Activated B cell treated with CpG ODN at 0.5 μM for 24 hours (primary cell): ENCODE measurements at regions not wholly inside any gene's neighbourhood (a gene's known extent, or its start where the extent isn't known, plus 50 kb on each side); places are given as distances from the start of the nearest gene placed in this dataset.

Source experiments
- ATAC-seq: fragments of 200-7000 bp; cut with Tn5 transposase; one replicate; pipeline ENCODE4 v1.10.0; 2021; ENCODE audit warnings: low read depth, mild to moderate bottlenecking, moderate library complexity
- CTCF ChIA-PET: fragments of 350-600 bp; sonication (Branson Sonifier 250); formaldehyde crosslinking; loops from one replicate; lab custom pipeline; 2021; ENCODE audit warnings: antibody characterized with exemption; lab: Charles Lee
- POLR2A ChIA-PET: fragments of 350-600 bp; sonication (Branson Sonifier 250); formaldehyde crosslinking; loops from one replicate; lab custom pipeline; 2021; ENCODE audit warnings: antibody characterized with exemption; lab: Charles Lee
- DNase-seq: peaks from one replicate; pipeline ENCODE4 v3.0.0; 2022
- H3K27ac Mint-ChIP-seq: one replicate; pipeline ENCODE4 v1.8.0; 2020; ENCODE audit warnings: mixed read lengths
- H3K27me3 Mint-ChIP-seq: one replicate; pipeline ENCODE4 v1.8.0; 2021; ENCODE audit warnings: mixed read lengths
- H3K36me3 Mint-ChIP-seq: one replicate; pipeline ENCODE4 v1.8.0; 2021; ENCODE audit warnings: low read depth, mixed read lengths
- H3K4me1 Mint-ChIP-seq: one replicate; pipeline ENCODE4 v1.8.0; 2021; ENCODE audit warnings: mixed read lengths
- H3K4me3 Mint-ChIP-seq: one replicate; pipeline ENCODE4 v1.8.0; 2020; ENCODE audit warnings: mild to moderate bottlenecking, mixed read lengths
- H3K9me3 Mint-ChIP-seq: one replicate; pipeline ENCODE4 v1.8.0; 2020; ENCODE audit warnings: mixed read lengths
- intact Hi-C: fragments of 100-400 bp; cut with micrococcal nuclease; formaldehyde crosslinking; loops from one replicate; pipeline ENCODE4 v1.15.1; 2024
- TF ChIP-seq, protein P1 (sequence below): fragments of 200-600 bp; IDR thresholded peaks from one replicate; pipeline ENCODE4 v1.8.0; 2022; ENCODE audit warnings: antibody characterized with exemption, mild to moderate bottlenecking

DNA sequence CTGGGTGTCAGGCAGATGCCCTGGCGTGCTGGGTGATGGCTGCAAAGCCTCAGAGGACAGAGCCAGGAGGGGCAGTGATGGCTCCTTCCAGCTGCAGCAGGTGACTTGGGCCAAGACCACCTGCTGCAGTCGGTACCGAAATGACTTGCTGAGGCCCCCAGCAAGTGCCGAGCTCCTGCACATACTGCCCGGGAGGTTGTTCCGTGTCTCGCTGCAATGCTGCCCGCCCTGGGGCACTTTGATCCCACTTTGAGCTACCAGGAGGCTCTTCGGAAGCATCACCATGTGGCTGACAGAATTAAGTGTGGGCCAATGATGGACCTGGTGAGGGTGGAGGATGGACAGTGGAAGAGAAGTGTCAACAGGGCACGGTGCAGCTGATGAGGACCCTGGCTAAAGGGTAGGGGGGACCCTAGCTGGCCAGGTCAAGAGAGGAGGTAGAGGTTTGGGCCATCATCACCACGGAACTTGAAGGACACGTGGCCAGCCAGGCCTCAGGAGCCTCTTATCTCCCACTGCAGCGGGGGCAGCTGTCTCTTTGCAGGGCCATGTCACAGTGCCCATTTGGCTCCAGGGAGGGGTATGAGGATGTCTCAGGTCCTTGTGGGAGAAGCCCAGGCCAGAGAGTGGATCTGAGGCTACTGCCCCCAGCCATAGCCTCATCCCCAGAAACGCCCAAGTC, 51.1 kb upstream of the NANOS1 start:
- Mint-ChIP-seq H3K27ac (no peak overlapping the region), H3K4me1 (no peaks in the 10 kb centered on the region), H3K36me3 (no peaks in the 10 kb centered on the region), H3K4me3 (no peak overlapping the region), H3K27me3 (peaks cover 25% of the 10 kb centered on the region), H3K9me3 (peaks cover 4% of the 10 kb centered on the region)
- TF ChIP-seq, protein P1, sequence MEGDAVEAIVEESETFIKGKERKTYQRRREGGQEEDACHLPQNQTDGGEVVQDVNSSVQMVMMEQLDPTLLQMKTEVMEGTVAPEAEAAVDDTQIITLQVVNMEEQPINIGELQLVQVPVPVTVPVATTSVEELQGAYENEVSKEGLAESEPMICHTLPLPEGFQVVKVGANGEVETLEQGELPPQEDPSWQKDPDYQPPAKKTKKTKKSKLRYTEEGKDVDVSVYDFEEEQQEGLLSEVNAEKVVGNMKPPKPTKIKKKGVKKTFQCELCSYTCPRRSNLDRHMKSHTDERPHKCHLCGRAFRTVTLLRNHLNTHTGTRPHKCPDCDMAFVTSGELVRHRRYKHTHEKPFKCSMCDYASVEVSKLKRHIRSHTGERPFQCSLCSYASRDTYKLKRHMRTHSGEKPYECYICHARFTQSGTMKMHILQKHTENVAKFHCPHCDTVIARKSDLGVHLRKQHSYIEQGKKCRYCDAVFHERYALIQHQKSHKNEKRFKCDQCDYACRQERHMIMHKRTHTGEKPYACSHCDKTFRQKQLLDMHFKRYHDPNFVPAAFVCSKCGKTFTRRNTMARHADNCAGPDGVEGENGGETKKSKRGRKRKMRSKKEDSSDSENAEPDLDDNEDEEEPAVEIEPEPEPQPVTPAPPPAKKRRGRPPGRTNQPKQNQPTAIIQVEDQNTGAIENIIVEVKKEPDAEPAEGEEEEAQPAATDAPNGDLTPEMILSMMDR, result no peak
- DNase-seq (no peak), ATAC-seq (no peak)
- ChIA-PET POLR2A (no interaction called here), CTCF (no interaction called here)
- intact Hi-C loops, result no loop called here

DNA sequence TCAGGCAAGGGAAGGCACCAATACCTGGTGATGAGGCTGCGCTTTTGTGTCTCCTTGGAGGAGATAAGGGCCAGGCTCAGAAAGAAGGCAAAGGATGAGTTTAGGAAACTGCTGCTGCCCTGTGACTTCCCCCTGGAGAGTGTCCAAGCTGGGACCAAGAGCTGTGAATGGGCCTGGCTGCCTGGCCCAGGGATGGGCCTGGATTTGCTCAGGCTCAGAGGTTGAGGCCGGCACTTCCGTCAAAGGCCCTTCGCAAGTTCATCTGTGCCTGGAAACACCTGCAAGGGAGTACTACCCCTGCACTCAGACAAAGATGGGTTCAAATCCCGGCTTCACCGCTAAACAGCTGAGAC, 50.5 kb upstream of the NANOS1 start:
- ChIA-PET POLR2A (no interaction called here), CTCF (no interaction called here)
- Mint-ChIP-seq H3K4me1 (no peaks in the 10 kb centered on the region), H3K27ac (no peak overlapping the region), H3K4me3 (no peak overlapping the region), H3K9me3 (peaks cover 2% of the 10 kb centered on the region), H3K27me3 (peaks cover 25% of the 10 kb centered on the region), H3K36me3 (no peaks in the 10 kb centered on the region)
- TF ChIP-seq, protein P1, result no peak
- ATAC-seq, result no peak
- no peak for DNase-seq
- intact Hi-C loops, result no loop called here

DNA sequence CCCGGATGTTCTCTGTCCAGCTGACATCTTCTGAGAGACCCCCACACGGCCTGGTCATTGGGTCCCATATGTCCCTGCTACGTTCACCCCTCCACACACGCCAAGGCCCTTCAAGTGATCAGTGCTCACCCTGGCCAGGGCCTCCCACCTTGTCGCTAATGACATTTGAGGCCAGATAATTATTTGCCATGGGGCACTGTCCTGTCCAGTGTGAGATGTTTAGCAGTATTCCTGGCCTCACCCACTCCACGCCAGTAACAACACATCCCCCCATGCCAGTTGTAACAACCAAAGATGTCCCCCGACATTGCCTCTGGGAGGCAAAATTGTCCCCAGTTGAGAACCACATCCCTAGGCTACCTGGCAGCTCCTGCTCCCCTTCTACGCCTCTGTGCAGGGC, 49.9 kb upstream of the NANOS1 start:
- no peak for ATAC-seq
- Mint-ChIP-seq H3K9me3 (peaks cover 4% of the 10 kb centered on the region), H3K27ac (no peak overlapping the region), H3K4me3 (no peak overlapping the region), H3K36me3 (peaks cover 3% of the 10 kb centered on the region), H3K4me1 (no peaks in the 10 kb centered on the region), H3K27me3 (peaks cover 25% of the 10 kb centered on the region)
- intact Hi-C loops, result no loop called here
- TF ChIP-seq, protein P1, result no peak
- ChIA-PET CTCF (no interaction called here), POLR2A (no interaction called here)
- DNase-seq, result no peak
